ENCODE measurements at regions not wholly inside any gene's neighbourhood (a gene's known extent, or its start where the extent isn't known, plus 50 kb on each side); places are given as distances from the start of the nearest gene placed in this dataset.

DNA sequence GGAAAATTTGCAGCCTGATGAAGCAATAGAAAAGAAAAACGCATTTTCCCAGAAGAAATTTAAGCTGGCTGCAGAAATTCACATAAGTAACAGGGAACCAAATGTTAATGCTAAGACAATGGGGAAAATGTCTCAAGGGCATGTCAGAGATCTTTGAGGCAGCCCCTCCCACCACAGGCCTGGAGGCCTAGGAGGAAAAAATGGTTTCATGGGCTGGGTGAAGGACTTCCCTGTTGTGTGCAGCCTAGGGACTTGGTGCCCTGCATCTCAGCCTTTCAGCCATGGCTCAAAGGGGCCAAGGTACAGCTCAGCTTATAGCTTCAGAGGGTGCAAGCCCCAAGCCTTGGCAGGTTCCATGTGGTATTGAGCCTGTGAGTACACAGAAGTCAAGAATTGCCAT is 476.1 kb upstream of the DPP6 start:
- no peak for DNase-seq (ENCODE audit: low read depth)
- no peak for TF ChIP-seq CTCF (conservative IDR thresholded peaks at IDR 0.05; ENCODE audit: low read depth, low read length)
- H3K4me3 ChIP-seq (ENCODE audit: low read depth, low read length), result no peak overlapping the region

DNA sequence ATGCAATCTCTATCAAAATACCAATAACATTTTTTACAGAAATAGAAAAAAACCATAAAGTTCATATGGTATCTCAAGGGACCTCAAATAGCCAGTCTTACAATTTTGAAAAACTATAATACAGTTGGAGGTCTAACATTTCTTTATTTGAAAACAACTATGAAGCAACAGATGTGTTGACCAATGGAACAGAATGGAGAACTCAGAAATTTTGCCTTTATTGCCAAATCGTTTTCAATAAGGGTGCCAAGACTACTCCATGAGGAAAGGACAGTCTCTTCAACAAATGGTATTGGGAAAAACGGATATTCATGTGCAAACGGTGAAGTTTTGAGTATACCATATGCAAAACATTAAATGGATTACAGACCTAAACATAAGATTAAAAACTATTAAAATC is 470.8 kb upstream of the DPP6 start:
- DNase-seq (ENCODE audit: low read depth), result no peak
- no peak for TF ChIP-seq CTCF (conservative IDR thresholded peaks at IDR 0.05; ENCODE audit: low read depth, low read length)

GRCh38 chr7:153584132-153584531 is 468.1 kb upstream of the DPP6 start:
- no peak for DNase-seq (ENCODE audit: low read depth)
- H3K4me3 ChIP-seq (ENCODE audit: low read depth, low read length), result no peak overlapping the region
- no peak for TF ChIP-seq CTCF (conservative IDR thresholded peaks at IDR 0.05; ENCODE audit: low read depth, low read length)

More for the DNA sequence above, 470.8 kb upstream of the DPP6 start:
- no peak overlapping the region for H3K4me3 ChIP-seq (ENCODE audit: low read depth, low read length)

GRCh38 chr7:153588586-153588985 is 463.6 kb upstream of the DPP6 start:
- no peak for TF ChIP-seq CTCF (conservative IDR thresholded peaks at IDR 0.05; ENCODE audit: low read depth, low read length)
- no peak overlapping the region for H3K4me3 ChIP-seq (ENCODE audit: low read depth, low read length)
- no peak for DNase-seq (ENCODE audit: low read depth)

- TF ChIP-seq CTCF (conservative IDR thresholded peaks at IDR 0.05; ENCODE audit: low read depth, low read length), result no peak
- no peak for DNase-seq (ENCODE audit: low read depth)
- no peak overlapping the region for H3K4me3 ChIP-seq (ENCODE audit: low read depth, low read length)
Measured at GRCh38 chr7:153590136-153590535, 462.1 kb upstream of the DPP6 start.

- H3K4me3 ChIP-seq (ENCODE audit: low read depth, low read length), result no peak overlapping the region
- no peak for DNase-seq (ENCODE audit: low read depth)
- no peak for TF ChIP-seq CTCF (conservative IDR thresholded peaks at IDR 0.05; ENCODE audit: low read depth, low read length)
Measured at GRCh38 chr7:153590571-153590970, 461.6 kb upstream of the DPP6 start.

- no peak overlapping the region for H3K4me3 ChIP-seq (ENCODE audit: low read depth, low read length)
- TF ChIP-seq CTCF (conservative IDR thresholded peaks at IDR 0.05; ENCODE audit: low read depth, low read length), result no peak
- DNase-seq (ENCODE audit: low read depth), result no peak
Measured at GRCh38 chr7:153607354-153607753, 444.8 kb upstream of the DPP6 start.
